AG09309 (cell line): ENCODE measurements at regions not wholly inside any gene's neighbourhood (a gene's known extent, or its start where the extent isn't known, plus 50 kb on each side); places are given as distances from the start of the nearest gene placed in this dataset.
"Not testable (repeated sequence)": the region's sequence is repeated elsewhere in the genome, so short reads cannot be mapped to it uniquely, and the experiment has no call there.

ENCODE experiments used
- DNase-seq: peaks from one replicate; pipeline ENCODE4 v3.0.0-alpha.2; 2010; ENCODE audit warnings: low read depth
- H3K4me3 ChIP-seq: 2 replicates; pipeline ENCODE4 v1.5.1; 2011; ENCODE audit warnings: mild to moderate bottlenecking, low read depth, low read length, moderate library complexity; ENCODE audit not compliant: control insufficient read depth
- CTCF ChIP-seq: IDR thresholded peaks from 2 replicates; pipeline ENCODE4 v1.5.1; 2011; ENCODE audit warnings: mild to moderate bottlenecking, low read depth, low read length, inconsistent platforms; ENCODE audit not compliant: insufficient read depth, control insufficient read depth; ENCODE audit errors: missing control alignments

GRCh38 chr17:77284023-77284617 is 143.4 kb downstream of the SEC14L1 start:
- TF ChIP-seq CTCF = no peak
- no peak overlapping the region for H3K4me3 ChIP-seq
- DNase-seq = no peak

GRCh38 chr17:77285594-77286390 is 145.0 kb downstream of the SEC14L1 start:
- H3K4me3 ChIP-seq = no peak overlapping the region
- no peak for TF ChIP-seq CTCF
- DNase-seq = peak; percentile 85

- DNase-seq = no peak
- no peak overlapping the region for H3K4me3 ChIP-seq
- TF ChIP-seq CTCF = no peak
These were observed 145.5 kb downstream of the SEC14L1 start for GRCh38 chr17:77286391-77286640.

- TF ChIP-seq CTCF = no peak
- no peak overlapping the region for H3K4me3 ChIP-seq
- DNase-seq = no peak
These were observed 146.1 kb downstream of the SEC14L1 start for GRCh38 chr17:77286641-77287431.

- no peak for TF ChIP-seq CTCF
- no peak overlapping the region for H3K4me3 ChIP-seq
- peak; percentile 70 for DNase-seq
These were observed 146.8 kb downstream of the SEC14L1 start for GRCh38 chr17:77287432-77288068.

DNA sequence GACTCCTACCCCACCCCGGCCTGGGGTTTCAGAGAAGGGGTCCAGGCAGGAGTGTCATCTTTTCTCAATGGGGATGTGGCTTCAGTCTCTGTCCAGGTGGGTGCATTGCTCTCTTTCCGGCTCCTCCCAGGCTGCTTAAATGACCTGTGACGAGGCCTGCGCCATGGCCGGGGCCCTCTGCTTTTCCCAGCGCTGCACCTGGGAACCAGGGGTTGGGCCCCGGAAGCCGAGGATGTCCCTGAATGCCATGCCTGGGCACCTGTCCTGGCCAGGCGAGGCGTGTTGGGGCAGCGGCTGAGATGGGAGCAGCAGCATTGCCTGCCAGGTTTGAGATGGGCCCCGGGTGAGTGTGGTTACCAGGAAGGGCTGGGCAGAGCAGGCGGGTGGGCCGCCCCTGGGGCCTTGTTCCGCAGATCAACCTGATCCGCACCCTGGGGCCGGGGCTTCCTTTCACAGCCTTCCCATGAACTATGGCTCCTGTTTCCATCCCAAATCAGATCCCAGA is 147.4 kb downstream of the SEC14L1 start:
- no peak for DNase-seq
- no peak for TF ChIP-seq CTCF
- H3K4me3 ChIP-seq = no peak overlapping the region

DNA sequence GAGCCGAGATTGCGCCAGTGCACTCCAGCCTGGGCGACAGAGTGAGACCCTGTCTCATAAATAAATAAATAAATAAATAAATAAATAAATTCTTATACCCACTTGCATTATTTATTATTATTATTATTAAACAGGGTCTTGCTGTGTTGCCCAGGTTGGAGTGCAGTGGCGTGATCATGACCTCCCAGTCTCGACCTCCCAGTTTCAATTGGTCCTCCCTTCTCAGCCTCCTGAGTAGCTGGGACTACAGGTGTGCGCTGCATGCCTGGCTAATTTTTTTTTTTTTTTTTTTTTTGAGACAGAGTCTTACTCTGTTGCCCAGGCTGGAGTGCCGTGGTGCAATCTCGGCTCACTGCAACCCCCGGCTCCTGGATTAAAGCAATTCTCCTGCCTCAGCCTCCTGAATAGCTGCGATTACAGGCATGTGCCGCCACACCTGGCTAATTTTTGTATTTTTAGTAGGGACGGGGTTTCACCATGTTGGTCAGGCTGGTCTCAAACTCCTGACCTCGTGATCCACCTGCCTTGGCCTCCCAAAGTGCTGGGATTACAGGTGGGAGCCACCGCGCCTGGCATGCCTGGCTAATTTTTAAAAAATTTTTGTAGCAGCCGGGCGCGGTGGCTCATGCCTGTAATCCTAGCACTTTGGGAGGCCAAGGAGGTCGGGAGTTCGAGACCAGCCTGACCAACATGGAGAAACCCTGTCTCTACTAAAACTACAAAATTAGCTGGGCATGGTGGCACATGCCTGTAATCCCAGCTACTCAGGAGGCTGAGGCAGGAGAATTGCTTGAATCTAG is 150.2 kb downstream of the SEC14L1 start:
- not testable (repeated sequence) for DNase-seq, H3K4me3 ChIP-seq
